ENCODE measurements at regions not wholly inside any gene's neighbourhood (a gene's known extent, or its start where the extent isn't known, plus 50 kb on each side); places are given as distances from the start of the nearest gene placed in this dataset.

DNA sequence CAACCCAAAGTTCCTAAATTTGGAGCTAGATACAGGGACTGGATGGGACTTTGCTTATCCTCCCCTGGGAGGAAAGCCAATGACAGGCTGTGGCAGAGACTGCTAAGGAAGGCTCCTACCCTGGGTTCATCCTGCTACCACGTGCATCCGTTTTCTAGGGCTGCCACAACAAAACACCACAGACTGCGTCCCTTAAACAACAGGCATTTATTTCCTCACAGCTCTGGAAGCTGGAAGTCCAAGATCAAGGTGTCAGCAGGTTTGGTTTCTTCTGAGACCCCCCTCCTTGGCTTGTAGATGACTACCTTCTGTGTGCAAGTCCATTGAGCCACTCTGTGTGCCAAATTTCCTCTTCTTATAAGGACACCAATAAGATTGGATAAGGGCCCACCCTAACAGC, 263.9 kb downstream of the FAM43A start:
- TF ChIP-seq, protein P1, sequence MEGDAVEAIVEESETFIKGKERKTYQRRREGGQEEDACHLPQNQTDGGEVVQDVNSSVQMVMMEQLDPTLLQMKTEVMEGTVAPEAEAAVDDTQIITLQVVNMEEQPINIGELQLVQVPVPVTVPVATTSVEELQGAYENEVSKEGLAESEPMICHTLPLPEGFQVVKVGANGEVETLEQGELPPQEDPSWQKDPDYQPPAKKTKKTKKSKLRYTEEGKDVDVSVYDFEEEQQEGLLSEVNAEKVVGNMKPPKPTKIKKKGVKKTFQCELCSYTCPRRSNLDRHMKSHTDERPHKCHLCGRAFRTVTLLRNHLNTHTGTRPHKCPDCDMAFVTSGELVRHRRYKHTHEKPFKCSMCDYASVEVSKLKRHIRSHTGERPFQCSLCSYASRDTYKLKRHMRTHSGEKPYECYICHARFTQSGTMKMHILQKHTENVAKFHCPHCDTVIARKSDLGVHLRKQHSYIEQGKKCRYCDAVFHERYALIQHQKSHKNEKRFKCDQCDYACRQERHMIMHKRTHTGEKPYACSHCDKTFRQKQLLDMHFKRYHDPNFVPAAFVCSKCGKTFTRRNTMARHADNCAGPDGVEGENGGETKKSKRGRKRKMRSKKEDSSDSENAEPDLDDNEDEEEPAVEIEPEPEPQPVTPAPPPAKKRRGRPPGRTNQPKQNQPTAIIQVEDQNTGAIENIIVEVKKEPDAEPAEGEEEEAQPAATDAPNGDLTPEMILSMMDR (conservative IDR thresholded peaks at IDR 0.05; ENCODE audit: low read depth, low read length): no peak
- no peak for TF ChIP-seq EZH2 (IDR thresholded peaks at IDR 0.05; ENCODE audit: borderline replicate concordance, low read depth, low read length, poor library complexity, severe bottlenecking)
